SK-N-MC (cell line): ENCODE measurements at regions not wholly inside any gene's neighbourhood (a gene's known extent, or its start where the extent isn't known, plus 50 kb on each side); places are given as distances from the start of the nearest gene placed in this dataset.

ENCODE experiments used
- EZH2 ChIP-seq: fragments of 200-600 bp; sonication (generic); IDR thresholded peaks from one replicate; pipeline ENCODE4 v1.6.1; 2017; ENCODE audit warnings: antibody characterized with exemption
- FOXP2 ChIP-seq: optimal IDR thresholded peaks from 2 replicates; pipeline ENCODE3; 2011; ENCODE audit warnings: mild to moderate bottlenecking, moderate library complexity; ENCODE audit not compliant: insufficient read depth; ENCODE audit errors: extremely low read length, control extremely low read depth
- POLR2AphosphoS5 ChIP-seq: IDR thresholded peaks from 2 replicates; pipeline ENCODE4 v1.6.1; 2012; ENCODE audit warnings: mild to moderate bottlenecking, low read depth, low read length, borderline replicate concordance

- TF ChIP-seq EZH2 (no peak), POLR2AphosphoS5 (no peak), FOXP2 (no peak)
These were observed 641.0 kb upstream of the GJE1 start for GRCh38 chr6:141491684-141492083.
